ENCODE measurements at regions not wholly inside any gene's neighbourhood (a gene's known extent, or its start where the extent isn't known, plus 50 kb on each side); places are given as distances from the start of the nearest gene placed in this dataset.

DNA sequence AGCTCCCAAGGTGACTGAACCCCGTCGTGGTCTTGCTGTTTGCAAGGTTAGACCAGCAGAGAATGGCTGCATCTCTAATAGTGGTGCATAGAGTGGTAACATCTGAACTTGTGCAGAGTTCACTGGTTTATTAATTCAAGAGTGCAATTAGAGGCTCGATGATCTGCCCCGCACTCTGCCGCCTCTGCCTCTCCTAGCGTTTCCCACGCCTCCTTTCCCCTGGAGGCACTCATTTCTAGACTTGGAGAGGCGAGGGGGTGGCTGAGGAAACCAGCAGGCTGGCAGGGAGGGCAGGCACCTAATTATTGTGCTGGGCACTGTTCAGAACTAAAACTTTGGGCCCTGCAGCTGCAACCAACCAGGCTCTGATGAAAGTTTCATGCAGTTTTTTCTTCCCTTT, 363.5 kb upstream of the EEF2KMT start:
- Histone ChIP-seq H3K36me3 (ENCODE audit: control insufficient read depth, insufficient read depth, low read length) (no peaks in the 10 kb centered on the region), H3K27ac (ENCODE audit: insufficient read depth, low read length) (no peak overlapping the region), H3K79me2 (ENCODE audit: control insufficient read depth, insufficient read depth, low read length) (no peaks in the 10 kb centered on the region), H4K20me1 (ENCODE audit: control insufficient read depth, extremely low read depth, insufficient read depth, low read length) (no peaks in the 10 kb centered on the region), H2AFZ (ENCODE audit: low read length) (no peak overlapping the region), H3K4me1 (ENCODE audit: control insufficient read depth, extremely low read depth, insufficient read depth, low read length) (no peaks in the 10 kb centered on the region), H3K4me3 (replicated peaks in 1 of 4; ENCODE audit: control extremely low read depth in 1 of 4, insufficient read depth in 1 of 4, low read depth in 3 of 4, low read length in 4 of 4) (no peak overlapping the region), H3K9me3 (ENCODE audit: control insufficient read depth, insufficient read depth, low read depth, low read length) (no peaks in the 10 kb centered on the region), H3K9ac (ENCODE audit: insufficient read depth, low read length) (no peak overlapping the region), H3K27me3 (ENCODE audit: control insufficient read depth, insufficient read depth, low read length) (no peaks in the 10 kb centered on the region), H3K4me2 (ENCODE audit: extremely low read depth, insufficient read depth, low read length) (no peak overlapping the region)
- no peak for TF ChIP-seq EZH2 (IDR thresholded peaks at IDR 0.05; ENCODE audit: low read length, missing control alignments)
- TF ChIP-seq, protein P1, sequence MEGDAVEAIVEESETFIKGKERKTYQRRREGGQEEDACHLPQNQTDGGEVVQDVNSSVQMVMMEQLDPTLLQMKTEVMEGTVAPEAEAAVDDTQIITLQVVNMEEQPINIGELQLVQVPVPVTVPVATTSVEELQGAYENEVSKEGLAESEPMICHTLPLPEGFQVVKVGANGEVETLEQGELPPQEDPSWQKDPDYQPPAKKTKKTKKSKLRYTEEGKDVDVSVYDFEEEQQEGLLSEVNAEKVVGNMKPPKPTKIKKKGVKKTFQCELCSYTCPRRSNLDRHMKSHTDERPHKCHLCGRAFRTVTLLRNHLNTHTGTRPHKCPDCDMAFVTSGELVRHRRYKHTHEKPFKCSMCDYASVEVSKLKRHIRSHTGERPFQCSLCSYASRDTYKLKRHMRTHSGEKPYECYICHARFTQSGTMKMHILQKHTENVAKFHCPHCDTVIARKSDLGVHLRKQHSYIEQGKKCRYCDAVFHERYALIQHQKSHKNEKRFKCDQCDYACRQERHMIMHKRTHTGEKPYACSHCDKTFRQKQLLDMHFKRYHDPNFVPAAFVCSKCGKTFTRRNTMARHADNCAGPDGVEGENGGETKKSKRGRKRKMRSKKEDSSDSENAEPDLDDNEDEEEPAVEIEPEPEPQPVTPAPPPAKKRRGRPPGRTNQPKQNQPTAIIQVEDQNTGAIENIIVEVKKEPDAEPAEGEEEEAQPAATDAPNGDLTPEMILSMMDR (conservative IDR thresholded peaks at IDR 0.05 in 1 of 2, IDR thresholded peaks at IDR 0.05 in 1 of 2; ENCODE audit: low read depth in 1 of 2, low read length in 2 of 2) = no peak
- no peak for DNase-seq (ENCODE audit: low read depth in 2 of 2)

DNA sequence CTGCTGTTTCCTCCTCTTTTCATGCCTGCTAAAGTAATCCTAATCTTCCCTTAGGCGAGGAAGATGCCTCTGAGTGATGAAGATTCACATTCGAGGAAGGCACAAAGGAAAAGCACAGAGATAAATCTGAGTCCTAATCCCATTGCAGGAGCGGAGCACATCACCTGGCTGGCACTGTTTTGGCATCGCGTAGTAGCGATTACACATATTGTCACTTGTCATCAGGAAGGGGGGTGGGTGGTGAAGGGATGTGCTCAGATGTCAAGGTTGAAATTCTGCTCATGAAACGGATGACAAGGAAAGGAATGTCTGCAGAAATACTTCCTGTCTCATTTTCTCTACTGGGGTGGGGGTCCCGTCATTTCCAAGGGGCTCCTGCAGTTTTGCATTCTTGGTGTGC, 363.1 kb upstream of the EEF2KMT start:
- TF ChIP-seq, protein P1 (conservative IDR thresholded peaks at IDR 0.05 in 1 of 2, IDR thresholded peaks at IDR 0.05 in 1 of 2; ENCODE audit: low read depth in 1 of 2, low read length in 2 of 2) = no peak
- no peak for TF ChIP-seq EZH2 (IDR thresholded peaks at IDR 0.05; ENCODE audit: low read length, missing control alignments)
- H3K79me2 ChIP-seq (ENCODE audit: control insufficient read depth, insufficient read depth, low read length) = no peaks in the 10 kb centered on the region
- no peak overlapping the region for H3K27ac ChIP-seq (ENCODE audit: insufficient read depth, low read length)
- H3K27me3 ChIP-seq (ENCODE audit: control insufficient read depth, insufficient read depth, low read length) = no peaks in the 10 kb centered on the region
- H3K4me3 ChIP-seq (replicated peaks in 1 of 4; ENCODE audit: control extremely low read depth in 1 of 4, insufficient read depth in 1 of 4, low read depth in 3 of 4, low read length in 4 of 4) = no peak overlapping the region
- no peaks in the 10 kb centered on the region for H3K36me3 ChIP-seq (ENCODE audit: control insufficient read depth, insufficient read depth, low read length)
- no peak overlapping the region for H3K4me2 ChIP-seq (ENCODE audit: extremely low read depth, insufficient read depth, low read length)
- H4K20me1 ChIP-seq (ENCODE audit: control insufficient read depth, extremely low read depth, insufficient read depth, low read length) = no peaks in the 10 kb centered on the region
- DNase-seq (ENCODE audit: low read depth in 2 of 2) = no peak
- H3K9me3 ChIP-seq (ENCODE audit: control insufficient read depth, insufficient read depth, low read depth, low read length) = no peaks in the 10 kb centered on the region
- no peak overlapping the region for H2AFZ ChIP-seq (ENCODE audit: low read length)
- H3K9ac ChIP-seq (ENCODE audit: insufficient read depth, low read length) = no peak overlapping the region
- H3K4me1 ChIP-seq (ENCODE audit: control insufficient read depth, extremely low read depth, insufficient read depth, low read length) = no peaks in the 10 kb centered on the region

DNA sequence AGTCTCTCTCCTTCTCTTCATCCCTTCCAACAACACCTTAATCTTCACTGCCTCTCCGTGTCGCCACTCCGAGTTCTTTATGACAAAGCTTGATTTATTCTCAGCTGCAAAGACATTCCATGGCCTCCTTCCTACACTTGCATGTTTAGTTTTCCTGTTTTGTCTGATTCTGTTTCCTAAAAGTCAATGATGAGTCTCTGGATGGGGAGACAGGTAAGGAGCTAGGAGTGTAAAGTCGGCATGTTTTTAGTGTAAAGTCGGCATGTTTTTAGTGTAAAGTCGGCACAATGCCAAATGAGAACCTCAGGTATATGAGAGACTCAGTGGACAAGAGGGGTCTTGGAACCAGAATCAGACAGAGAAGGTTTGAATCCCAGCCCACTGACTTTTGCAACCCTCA, 362.3 kb upstream of the EEF2KMT start:
- H3K4me3 ChIP-seq (replicated peaks in 1 of 4; ENCODE audit: control extremely low read depth in 1 of 4, insufficient read depth in 1 of 4, low read depth in 3 of 4, low read length in 4 of 4) = no peak overlapping the region
- H3K9me3 ChIP-seq (ENCODE audit: control insufficient read depth, insufficient read depth, low read depth, low read length) = no peaks in the 10 kb centered on the region
- no peaks in the 10 kb centered on the region for H3K27me3 ChIP-seq (ENCODE audit: control insufficient read depth, insufficient read depth, low read length)
- no peaks in the 10 kb centered on the region for H4K20me1 ChIP-seq (ENCODE audit: control insufficient read depth, extremely low read depth, insufficient read depth, low read length)
- H3K27ac ChIP-seq (ENCODE audit: insufficient read depth, low read length) = no peak overlapping the region
- no peak overlapping the region for H3K9ac ChIP-seq (ENCODE audit: insufficient read depth, low read length)
- no peak for TF ChIP-seq EZH2 (IDR thresholded peaks at IDR 0.05; ENCODE audit: low read length, missing control alignments)
- TF ChIP-seq, protein P1 (conservative IDR thresholded peaks at IDR 0.05 in 1 of 2, IDR thresholded peaks at IDR 0.05 in 1 of 2; ENCODE audit: low read depth in 1 of 2, low read length in 2 of 2) = no peak
- H3K4me1 ChIP-seq (ENCODE audit: control insufficient read depth, extremely low read depth, insufficient read depth, low read length) = no peaks in the 10 kb centered on the region
- no peaks in the 10 kb centered on the region for H3K79me2 ChIP-seq (ENCODE audit: control insufficient read depth, insufficient read depth, low read length)
- no peak overlapping the region for H2AFZ ChIP-seq (ENCODE audit: low read length)
- DNase-seq (ENCODE audit: low read depth in 2 of 2) = no peak
- no peak overlapping the region for H3K4me2 ChIP-seq (ENCODE audit: extremely low read depth, insufficient read depth, low read length)
- no peaks in the 10 kb centered on the region for H3K36me3 ChIP-seq (ENCODE audit: control insufficient read depth, insufficient read depth, low read length)

Data from fibroblast of lung (primary cell).